ENCODE measurements at regions not wholly inside any gene's neighbourhood (a gene's known extent, or its start where the extent isn't known, plus 50 kb on each side); places are given as distances from the start of the nearest gene placed in this dataset.

DNA sequence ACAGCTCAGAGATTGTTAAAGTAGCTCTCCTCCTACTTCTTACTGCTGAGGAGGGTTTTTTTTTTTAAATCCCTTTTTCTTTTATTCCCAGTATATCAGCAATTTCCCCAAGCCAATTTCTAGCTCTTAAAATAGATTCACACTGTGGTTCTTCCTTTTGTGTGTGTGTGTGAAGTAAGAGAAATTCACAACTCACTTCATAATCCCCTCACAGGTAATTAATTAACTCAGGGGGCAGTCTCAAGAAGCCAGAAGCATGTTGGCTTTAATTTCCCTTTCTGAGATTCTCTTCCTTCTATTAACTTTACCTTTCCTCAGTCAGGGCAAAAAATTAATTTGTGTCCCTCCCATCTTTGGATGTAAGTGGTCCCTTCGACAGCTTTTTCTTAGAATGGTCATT lies 71.0 kb upstream of the HMHB1 start:
- TF ChIP-seq, protein P1, sequence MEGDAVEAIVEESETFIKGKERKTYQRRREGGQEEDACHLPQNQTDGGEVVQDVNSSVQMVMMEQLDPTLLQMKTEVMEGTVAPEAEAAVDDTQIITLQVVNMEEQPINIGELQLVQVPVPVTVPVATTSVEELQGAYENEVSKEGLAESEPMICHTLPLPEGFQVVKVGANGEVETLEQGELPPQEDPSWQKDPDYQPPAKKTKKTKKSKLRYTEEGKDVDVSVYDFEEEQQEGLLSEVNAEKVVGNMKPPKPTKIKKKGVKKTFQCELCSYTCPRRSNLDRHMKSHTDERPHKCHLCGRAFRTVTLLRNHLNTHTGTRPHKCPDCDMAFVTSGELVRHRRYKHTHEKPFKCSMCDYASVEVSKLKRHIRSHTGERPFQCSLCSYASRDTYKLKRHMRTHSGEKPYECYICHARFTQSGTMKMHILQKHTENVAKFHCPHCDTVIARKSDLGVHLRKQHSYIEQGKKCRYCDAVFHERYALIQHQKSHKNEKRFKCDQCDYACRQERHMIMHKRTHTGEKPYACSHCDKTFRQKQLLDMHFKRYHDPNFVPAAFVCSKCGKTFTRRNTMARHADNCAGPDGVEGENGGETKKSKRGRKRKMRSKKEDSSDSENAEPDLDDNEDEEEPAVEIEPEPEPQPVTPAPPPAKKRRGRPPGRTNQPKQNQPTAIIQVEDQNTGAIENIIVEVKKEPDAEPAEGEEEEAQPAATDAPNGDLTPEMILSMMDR (IDR thresholded peaks at IDR 0.05; ENCODE audit: poor library complexity) = no peak
- TF ChIP-seq EZH2 (IDR thresholded peaks at IDR 0.05; ENCODE audit: borderline replicate concordance) = no peak

All from hepatocyte (in vitro differentiated cells).